ENCODE measurements at regions not wholly inside any gene's neighbourhood (a gene's known extent, or its start where the extent isn't known, plus 50 kb on each side); places are given as distances from the start of the nearest gene placed in this dataset.

DNA sequence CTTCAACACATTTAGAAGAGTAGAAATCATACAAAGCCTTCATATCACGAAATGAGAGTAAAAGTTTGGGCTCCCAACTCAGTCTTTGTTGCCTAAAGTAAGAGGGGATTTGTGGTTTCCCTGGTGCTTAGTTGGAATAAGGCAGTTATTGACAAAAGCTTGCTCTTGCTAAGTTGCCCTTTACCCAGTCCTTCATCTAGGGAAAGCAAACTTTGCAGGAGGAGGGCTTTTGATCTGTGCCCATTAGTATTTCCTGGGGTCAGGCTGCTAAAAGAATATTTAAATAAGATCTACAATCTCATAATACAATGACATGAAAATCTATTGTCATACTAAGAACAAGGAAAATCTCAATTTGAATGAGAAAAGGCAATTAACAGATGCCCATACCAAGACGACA, 84.1 kb upstream of the ACO1 start:
- H3K27ac Mint-ChIP-seq, result no peak overlapping the region
- no peaks in the 10 kb centered on the region for H3K9me3 Mint-ChIP-seq
- no peaks in the 10 kb centered on the region for H3K4me1 Mint-ChIP-seq (ENCODE audit: low read depth)

DNA sequence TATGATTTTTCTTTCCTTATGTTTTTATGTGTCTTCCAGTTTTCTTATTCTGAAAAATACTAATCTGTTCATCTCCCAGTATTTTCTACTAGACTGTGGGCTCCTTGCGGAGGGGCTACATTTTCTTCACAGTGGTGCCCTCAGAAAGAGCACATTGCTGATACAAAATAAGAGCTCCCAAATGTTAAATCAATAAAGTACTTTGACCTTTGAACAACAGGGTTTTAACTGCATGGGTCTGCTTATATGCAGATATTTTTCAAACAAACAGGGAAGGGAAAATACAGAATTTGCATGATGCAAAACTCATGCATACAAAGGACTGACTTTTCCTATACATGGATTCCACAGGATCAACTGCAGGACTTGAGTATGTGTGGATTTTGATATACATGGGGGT, 79.9 kb upstream of the ACO1 start:
- H3K9me3 Mint-ChIP-seq, result peaks cover 6% of the 10 kb centered on the region
- H3K27me3 Mint-ChIP-seq, result peaks cover 12% of the 10 kb centered on the region
- no peaks in the 10 kb centered on the region for H3K4me1 Mint-ChIP-seq (ENCODE audit: low read depth)
- no peak overlapping the region for H3K4me3 Mint-ChIP-seq
- H3K36me3 Mint-ChIP-seq (ENCODE audit: low read depth), result no peaks in the 10 kb centered on the region
- DNase-seq, result no peak
- no peak overlapping the region for H3K27ac Mint-ChIP-seq

More for the DNA sequence above, 84.1 kb upstream of the ACO1 start:
- no peaks in the 10 kb centered on the region for H3K36me3 Mint-ChIP-seq (ENCODE audit: low read depth)
- no peak for DNase-seq
- H3K4me3 Mint-ChIP-seq, result no peak overlapping the region
- H3K27me3 Mint-ChIP-seq, result peaks cover 26% of the 10 kb centered on the region

DNA sequence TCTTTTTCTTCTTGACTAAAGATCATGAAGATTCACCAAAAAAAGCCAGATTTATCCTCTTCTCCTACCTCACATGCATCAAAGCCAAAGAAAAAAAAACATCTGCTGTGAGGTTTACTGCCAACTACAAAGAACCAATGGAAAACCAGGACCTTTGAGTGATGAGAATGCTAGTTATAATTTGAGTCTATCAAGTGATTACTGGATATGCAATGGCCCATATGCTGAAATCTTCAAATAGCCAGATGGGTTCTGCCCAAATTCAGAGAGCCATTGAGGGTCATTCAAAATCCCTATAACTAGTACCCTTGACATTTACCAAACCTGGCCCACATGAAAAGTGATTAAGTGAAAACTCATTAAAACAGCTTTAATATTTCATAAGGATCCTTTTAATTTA, 78.4 kb upstream of the ACO1 start:
- no peak for DNase-seq
- Mint-ChIP-seq H3K36me3 (ENCODE audit: low read depth) (no peaks in the 10 kb centered on the region), H3K9me3 (peaks cover 6% of the 10 kb centered on the region), H3K4me1 (ENCODE audit: low read depth) (no peaks in the 10 kb centered on the region), H3K27ac (no peak overlapping the region), H3K27me3 (peaks cover 8% of the 10 kb centered on the region), H3K4me3 (no peak overlapping the region)

DNA sequence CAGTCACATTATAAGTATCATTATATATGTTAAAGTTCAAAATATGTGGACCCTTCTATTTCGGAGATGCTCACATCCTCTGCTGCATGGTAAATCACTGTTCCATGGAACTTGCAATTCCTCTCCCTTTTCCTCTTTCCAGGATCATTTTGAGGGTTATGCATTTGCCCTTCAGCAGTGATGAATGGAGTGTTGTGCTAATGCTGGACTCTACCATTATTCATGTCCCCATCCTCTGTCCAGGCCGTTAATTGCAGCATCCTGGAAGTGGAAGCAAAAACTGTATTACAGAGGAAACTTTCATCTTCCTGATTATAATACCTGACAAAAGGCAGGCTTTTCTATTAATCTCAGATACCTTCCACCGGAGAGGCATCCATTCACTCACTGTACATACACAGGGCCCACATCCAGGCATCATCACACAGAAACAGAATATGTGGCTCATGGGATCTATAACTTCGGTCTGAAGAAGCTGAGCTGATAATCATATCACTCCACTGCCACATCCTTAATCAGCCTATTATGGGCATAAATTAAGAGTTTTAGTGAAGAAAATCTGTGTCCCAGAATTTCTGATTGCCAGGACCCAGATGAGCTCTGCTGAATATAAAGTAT, 65.0 kb upstream of the ACO1 start:
- Mint-ChIP-seq H3K27me3 (no peaks in the 10 kb centered on the region), H3K4me1 (ENCODE audit: low read depth) (no peaks in the 10 kb centered on the region), H3K27ac (no peak overlapping the region), H3K9me3 (peaks cover 2% of the 10 kb centered on the region), H3K36me3 (ENCODE audit: low read depth) (no peaks in the 10 kb centered on the region), H3K4me3 (no peak overlapping the region)
- no peak for DNase-seq

DNA sequence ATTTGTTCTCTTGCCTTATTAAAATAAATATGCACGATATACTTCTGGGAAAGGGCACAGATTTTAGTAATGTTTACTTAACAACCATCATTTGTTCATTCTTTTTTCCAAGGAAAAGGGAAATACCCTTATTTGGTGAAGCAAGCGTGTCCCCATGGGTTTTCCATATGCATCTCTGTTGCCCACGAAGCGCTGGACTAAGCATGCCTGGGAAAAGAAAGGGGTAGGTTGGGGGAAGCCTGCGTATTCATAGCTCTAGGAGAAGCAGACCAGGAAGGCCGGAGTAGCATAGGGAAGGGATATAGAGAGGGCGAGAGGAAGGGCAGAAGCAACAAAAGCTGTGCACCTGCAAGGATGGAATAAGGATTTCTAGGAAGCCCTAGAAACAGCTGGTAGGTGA, 61.8 kb upstream of the ACO1 start:
- H3K36me3 Mint-ChIP-seq (ENCODE audit: low read depth), result no peaks in the 10 kb centered on the region
- no peaks in the 10 kb centered on the region for H3K4me1 Mint-ChIP-seq (ENCODE audit: low read depth)
- DNase-seq, result no peak
- peaks cover 12% of the 10 kb centered on the region for H3K27me3 Mint-ChIP-seq
- H3K9me3 Mint-ChIP-seq, result no peaks in the 10 kb centered on the region
- H3K4me3 Mint-ChIP-seq, result no peak overlapping the region
- no peak overlapping the region for H3K27ac Mint-ChIP-seq

DNA sequence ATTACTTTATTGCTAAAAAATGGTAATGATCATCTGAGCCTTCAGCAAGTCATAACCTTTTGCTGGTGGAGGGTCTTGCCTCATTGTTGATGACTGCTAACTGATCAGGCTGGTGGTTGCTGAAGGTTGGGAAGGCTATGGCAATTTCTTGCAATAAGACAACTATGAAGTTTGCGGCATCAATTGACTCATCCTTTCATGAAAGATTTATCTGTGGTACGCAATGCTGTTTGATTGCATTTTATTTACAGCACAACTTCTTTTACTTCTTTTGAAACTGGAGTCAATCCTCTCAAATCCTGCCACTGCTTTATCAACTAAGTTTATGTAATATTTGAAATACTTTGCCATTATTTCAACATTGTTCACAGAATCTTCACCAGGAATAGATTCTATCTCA, 58.3 kb upstream of the ACO1 start:
- Mint-ChIP-seq H3K4me1 (ENCODE audit: low read depth) (no peaks in the 10 kb centered on the region), H3K27me3 (peaks cover 21% of the 10 kb centered on the region), H3K9me3 (no peaks in the 10 kb centered on the region), H3K36me3 (ENCODE audit: low read depth) (no peaks in the 10 kb centered on the region), H3K27ac (no peak overlapping the region), H3K4me3 (no peak overlapping the region)
- DNase-seq, result no peak

DNA sequence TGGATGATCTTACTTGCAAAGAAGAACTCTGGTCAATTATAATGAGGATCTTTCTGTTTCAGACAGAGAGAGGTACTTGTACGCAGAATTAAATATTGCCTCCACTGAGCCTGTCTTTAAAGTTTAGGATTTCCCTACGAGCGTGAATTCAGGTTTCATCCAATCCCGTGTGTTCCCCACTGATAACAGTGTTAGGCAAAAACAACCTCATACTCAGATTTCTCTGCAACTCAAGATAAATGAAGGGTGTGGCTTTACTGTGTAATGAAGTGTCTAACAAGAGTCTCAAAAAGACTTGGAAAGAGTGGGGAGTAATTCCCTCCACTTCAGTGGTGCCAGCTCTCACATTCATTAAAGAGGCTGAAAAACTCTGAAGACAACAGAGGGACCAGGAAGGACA, 53.2 kb upstream of the ACO1 start:
- no peak for DNase-seq
- Mint-ChIP-seq H3K4me3 (no peak overlapping the region), H3K36me3 (ENCODE audit: low read depth) (no peaks in the 10 kb centered on the region), H3K27ac (no peak overlapping the region), H3K4me1 (ENCODE audit: low read depth) (no peaks in the 10 kb centered on the region), H3K9me3 (no peaks in the 10 kb centered on the region), H3K27me3 (peaks cover 18% of the 10 kb centered on the region)

DNA sequence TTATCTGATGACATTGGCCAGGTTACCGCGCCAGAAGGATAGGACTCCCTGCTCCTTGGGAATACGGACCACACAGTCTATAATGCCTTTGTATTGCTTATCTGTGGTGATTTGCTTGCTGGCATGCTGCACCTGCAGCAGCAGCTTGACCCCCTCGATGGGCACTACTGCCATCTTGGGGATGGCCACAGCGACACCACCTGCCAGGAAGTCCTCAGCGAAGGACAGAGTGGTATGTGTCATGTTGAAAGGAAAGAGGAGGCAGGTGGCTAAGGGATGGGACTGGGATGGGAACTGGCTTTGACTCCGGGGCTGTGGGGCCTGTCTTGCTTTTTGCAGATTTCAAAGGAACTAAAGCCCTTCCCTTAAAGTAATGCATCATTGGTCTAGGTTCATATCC, 50.3 kb upstream of the ACO1 start:
- Mint-ChIP-seq H3K4me1 (ENCODE audit: low read depth) (no peaks in the 10 kb centered on the region), H3K36me3 (ENCODE audit: low read depth) (no peaks in the 10 kb centered on the region), H3K27ac (no peak overlapping the region), H3K9me3 (no peaks in the 10 kb centered on the region), H3K4me3 (no peak overlapping the region), H3K27me3 (peaks cover 2% of the 10 kb centered on the region)
- DNase-seq, result no peak

Data from activated T-cell treated with anti-CD3 and anti-CD28 coated beads, Interleukin-2, amount 50 U/mL, for 24 hours (primary cell).